ENCODE measurements at regions not wholly inside any gene's neighbourhood (a gene's known extent, or its start where the extent isn't known, plus 50 kb on each side); places are given as distances from the start of the nearest gene placed in this dataset.
"Not testable (repeated sequence)": the region's sequence is repeated elsewhere in the genome, so short reads cannot be mapped to it uniquely, and the experiment has no call there.

DNA sequence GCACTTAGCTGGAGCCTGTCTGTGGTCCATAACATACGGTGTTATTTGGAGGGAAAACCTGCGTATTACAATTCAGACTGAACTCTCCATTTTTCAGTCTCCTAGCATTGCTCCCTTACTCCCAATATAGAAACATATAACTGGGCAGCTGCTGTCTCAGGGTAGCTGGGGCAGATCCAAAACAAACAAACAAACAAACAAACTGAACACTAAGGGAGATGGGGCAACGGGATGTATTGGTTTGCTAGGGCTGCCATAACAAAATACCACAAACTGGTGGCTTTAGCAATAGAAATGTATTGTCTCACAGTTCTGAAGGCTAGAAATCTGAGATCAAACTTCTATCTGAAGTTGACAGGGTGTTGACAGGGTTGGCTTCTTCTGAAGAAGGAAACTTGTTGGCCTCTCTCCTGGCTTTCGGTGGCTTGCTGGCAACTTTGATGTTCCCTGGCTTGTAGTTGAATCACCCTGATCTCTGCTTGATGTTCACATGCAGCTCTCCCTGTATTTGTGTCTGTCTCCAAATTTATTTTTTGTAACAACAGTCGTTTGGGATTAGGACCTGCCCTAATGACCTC is 329.3 kb upstream of the ZNF804A start:
- no peak for DNase-seq

DNA sequence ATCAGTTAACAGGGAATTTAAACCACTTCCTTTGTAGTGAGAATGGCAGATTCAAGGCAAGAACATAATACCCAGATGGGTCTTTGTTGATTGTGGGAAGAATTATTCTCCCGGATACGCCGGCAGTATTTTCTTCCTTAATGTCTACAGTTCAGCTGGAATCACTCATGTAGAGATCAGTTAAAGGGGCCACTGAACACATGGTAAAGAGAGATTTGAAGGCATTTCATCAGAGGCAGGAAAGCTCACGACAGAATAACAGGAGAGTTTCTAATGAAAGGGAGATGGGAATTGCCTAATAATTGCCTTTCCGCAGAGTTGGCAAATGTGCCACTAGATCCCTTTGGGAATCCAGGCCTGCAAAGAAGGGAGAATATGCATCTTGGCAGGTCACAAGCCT is 327.7 kb upstream of the ZNF804A start:
- no peak for DNase-seq

DNA sequence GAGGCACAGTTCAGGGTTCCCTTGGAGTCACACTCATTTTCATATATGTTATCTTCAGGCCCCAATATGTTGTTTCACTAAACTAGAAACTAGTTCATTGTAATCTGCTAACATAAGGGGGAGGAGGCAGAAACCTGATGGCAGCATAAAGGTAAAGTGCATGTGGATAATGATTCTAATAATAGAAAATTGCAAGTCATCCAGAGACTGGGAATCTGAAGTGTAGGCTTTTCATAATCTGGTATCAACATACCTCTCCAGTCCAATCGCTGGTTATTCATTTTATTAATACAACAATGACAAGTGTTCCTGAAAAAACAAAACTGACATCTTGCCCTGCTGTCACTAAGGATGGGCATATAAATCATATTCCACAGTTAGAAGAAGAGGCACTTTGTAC is 326.3 kb upstream of the ZNF804A start:
- DNase-seq: no peak

DNA sequence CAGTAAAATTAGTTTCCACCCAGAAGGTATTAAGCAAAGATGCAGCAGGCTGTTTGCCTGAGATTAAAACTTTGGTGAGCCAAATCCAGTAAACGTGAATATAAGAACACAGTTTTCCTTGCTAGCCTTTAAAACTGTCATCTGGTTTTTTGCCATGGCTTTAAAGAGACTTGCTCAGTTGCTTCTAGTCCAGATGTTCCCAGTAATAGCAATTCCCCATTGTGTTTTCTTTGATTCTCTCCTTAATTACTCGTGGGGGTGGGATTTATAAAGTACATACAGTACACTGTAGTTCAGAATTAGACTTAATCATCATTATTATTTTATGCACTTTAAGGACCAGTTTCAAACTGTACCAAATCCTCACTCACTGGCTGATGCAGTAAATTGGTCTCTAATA is 303.5 kb upstream of the ZNF804A start:
- DNase-seq: no peak

DNA sequence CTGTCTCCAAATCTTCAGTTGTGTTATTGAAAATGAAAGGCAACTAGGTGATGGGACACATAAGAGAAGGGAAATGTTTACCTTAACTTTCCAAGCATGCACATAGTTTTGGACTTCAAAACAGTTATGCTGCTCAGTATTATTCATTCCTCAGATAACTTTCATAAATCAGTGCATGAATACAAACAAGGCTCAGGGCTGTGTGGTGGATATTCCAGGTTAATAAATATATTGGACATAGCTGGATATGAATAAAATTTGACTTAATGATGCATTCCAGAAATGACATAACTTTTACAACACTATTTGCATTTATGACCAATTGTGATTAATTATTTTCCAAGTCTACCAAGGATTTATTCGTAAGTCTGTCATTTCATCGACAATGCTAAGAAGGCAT is 301.2 kb upstream of the ZNF804A start:
- no peak for DNase-seq

DNA sequence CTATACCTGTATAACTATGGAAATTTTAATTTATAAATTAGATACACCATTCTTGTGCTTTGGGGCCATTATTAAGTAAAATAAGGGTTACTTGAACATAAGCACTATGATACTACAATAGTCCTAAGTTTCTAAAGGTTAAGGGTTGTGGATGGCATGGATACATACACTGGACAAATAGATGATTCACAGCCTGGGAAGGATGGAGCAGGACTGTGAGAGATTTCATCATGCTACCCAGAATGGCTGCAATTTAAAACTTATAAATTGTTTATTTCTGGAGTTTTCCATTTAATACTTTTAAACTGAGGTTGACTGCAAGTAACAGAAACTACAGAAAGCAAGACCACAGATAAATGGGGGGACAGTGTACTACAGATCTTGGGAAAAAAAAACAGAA is 295.8 kb upstream of the ZNF804A start:
- no peak for DNase-seq

DNA sequence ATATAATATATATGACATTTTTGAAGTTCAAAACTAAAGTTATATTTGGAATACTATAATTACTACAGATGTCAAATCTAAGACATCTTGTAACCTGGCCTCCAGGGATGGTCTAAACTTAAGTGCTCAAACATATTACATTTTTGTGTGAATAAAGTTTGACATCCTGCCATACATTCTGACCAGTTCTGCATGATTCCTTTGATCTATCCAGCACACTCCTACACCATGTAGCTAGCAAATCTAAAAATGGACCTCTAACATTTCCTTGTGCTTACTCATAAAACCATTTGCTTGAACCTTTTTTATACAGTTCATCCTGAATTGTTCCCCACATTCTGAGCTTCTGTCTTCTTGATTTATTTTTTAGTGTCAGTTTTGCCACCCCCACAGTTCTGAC is 294.3 kb upstream of the ZNF804A start:
- no peak for DNase-seq

DNA sequence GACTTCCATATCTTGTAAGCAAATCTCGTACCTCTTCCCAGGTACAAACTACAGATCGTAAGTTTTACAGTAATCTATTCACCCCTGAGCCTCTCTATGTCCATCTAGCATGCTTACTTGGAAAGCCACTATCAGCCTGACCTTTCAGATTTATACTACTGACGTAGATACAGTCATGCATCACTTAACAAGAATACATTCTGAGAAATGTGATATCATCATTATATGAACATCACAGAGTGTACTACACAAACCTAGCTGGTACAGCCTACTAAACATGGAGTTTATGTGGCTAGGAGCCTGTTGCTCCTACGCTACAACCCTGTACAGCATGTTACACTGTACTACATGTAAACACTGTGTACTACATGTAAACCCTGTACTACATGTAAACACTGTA is 293.2 kb upstream of the ZNF804A start:
- no peak for DNase-seq

DNA sequence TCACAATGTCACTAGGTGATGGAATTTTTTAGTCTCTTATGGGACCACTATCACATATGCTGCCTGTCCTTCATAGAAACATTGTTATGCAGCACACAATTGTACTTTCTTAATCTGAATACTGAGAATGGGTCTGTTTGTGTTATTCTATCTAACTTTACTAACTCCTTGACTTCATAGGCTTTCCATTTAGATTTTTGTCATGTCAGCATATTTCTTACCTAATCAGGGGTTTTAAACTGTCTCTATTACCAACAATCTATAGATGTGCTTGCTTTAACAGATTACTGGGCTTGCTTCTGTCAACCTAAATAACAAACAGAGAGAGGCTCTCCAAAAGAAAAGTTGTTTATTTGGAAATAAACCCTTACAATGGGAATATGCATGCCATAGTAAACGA is 289.6 kb upstream of the ZNF804A start:
- no peak for DNase-seq

DNA sequence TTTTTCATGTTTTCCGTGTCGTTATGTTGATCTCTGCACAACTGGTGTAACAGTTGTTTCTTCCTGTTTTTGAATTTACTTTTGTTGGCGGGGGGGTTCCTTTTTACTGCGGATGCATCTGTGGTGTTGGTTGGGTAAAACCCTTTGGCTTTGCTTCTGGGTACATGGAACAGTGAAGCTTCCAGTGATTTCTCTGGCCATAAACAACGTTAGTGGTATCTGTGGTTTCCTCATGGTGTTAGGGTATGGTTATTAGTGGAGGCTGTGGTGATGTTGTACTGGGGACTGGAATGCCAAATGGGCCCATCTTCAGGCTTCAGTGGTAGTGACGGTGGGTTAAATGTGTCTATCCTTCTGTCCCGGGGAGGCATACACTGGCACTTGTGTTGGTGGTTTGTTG is 285.4 kb upstream of the ZNF804A start:
- DNase-seq: no peak

DNA sequence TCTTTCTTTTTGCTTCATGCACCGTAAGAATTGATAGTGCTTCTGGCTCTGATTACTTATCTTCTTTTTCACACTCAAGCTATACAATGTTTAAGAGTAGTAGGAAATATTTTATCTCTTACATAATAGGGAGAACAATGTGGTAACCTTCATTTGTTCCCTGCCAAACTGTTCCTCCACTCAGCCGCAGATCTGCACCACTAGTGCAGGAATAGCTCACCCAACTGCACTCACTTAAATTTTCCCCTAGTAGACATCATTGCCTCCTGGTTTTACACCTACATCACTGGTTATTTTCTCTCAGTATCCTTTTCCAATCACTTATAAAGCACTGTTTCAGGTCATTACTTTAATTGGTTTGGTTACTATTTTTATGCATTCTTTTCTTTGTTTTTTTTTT is 283.5 kb upstream of the ZNF804A start:
- no peak for DNase-seq

DNA sequence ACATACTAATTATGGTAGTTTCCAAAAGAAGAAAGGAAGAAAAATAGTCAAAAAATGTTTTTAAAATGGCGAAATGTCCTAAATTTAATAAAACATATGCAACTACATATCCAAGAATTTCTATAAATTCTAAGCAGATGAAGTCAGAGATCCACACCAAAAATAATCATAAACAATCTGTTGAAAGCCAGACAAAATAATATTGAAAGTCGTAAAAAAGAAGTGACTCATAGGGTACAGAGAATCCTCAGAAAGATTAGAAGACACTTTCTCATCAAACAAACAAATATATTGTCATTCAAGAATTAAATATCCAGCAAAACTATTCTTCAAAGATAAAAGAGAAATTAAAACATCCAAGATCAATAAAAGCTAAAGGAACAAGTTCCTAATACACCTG is 281.4 kb upstream of the ZNF804A start:
- no peak for DNase-seq

DNA sequence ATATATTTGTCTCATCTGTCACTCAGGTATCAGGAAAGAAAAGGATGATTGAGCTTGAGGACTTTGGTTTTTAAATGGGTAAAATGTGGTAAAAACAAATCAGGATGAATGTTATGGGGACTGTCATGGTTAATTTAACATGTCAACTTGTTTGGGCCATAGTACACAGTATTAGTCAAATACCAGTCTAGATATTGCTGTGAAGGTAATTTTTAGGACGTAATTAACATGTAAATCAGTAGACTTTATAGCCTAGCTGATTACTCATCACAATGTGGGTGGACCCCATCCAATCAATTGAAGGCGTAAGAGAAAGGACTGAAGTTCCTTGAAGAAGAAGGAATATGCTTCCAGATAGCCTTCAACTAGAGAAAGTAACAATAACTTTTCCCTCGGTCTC is 275.7 kb upstream of the ZNF804A start:
- DNase-seq: no peak

DNA sequence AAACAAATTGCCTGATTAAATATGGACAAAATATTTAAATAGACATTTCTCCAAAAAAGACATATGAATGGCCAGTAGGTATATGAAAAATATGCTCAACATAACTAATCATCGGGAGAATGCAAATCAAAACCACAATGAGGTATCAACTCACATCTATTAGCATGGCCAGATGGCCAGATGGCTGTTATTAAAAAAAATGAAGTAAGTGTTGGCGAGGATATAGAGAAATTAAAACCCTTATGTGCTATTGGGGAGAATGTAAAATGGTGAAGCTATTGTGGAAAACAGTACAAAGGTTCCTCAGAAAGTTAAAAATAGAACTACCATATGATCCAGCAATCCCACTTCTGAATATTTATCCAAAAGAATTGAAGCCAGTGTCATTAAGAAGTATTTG is 272.3 kb upstream of the ZNF804A start:
- DNase-seq: no peak

DNA sequence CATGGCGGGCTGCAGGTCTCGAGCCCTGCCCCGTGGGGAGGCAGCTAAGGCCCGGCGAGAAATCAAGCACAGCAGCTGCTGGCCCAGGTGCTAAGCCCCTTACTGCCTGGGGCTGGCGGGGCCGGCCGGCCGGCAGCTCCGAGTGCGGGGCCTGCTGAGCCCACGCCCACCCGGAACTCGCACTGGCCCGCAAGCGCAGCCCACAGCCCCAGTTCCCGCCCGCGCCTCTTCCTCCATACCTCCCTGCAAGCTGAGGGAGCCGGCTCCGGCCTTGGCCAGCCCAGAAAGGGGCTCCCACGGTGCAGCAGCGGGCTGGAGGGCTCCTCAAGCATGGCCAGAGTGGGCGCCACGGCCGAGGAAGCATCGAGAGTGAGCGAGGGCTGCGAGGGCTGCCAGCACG is 270.5 kb upstream of the ZNF804A start:
- not testable (repeated sequence) for DNase-seq

DNA sequence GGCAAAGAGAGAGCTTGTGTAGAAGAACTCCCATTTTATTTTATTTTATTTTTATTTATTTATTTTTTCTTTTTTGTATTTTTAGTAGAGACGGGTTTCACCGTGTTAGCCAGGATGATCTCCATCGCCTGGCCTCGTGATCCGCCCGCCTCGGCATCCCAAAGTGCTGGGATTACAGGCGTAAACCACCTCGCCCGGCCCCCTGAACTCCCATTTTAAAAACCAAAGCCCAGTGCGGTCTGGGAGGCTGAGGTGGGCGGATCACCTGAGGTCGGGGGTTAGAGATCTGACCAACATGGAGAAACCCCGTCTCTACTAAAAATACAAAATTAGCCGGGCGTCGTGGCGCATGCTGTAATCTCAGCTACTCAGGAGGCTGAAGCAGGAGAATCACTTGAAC is 267.8 kb upstream of the ZNF804A start:
- DNase-seq: not testable (repeated sequence)

DNA sequence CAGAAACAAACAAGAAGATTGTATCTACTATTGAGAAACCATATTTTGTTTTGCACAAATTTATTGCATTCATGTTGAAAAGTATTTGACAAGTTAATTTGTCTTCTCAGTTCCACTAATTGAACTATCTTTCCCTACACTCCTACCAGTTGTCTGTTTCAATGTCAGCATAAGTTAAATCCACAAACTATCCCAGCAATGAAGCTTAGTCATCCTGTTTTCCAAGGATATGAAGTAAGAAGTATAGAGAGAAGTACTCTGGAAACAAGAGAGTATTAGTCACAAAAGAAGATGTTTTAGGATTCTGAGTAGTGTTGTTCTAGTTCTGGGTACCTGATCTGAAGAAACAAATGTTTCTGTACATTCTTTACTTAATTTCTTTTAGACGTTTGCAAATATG is 261.6 kb upstream of the ZNF804A start:
- DNase-seq: no peak

DNA sequence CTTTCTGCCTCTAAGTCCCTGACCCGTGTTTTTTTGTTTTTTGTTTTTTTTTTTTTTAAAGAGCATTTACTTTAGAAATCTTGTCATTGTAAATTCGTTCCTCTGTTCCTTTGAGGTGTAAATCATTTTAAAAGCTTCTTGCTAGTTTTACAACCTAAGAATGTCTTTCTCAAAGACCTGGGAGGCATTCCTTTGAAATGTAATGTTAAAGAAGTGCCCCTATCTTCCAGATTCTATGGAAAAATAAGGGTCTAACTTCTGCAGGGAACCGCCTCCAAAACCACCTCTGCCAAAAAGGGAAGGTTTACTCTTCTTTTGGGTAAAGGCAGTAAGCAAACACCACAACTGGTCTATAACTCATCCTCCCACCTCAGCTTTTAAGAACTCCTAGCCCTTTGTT is 259.6 kb upstream of the ZNF804A start:
- no peak for DNase-seq

DNA sequence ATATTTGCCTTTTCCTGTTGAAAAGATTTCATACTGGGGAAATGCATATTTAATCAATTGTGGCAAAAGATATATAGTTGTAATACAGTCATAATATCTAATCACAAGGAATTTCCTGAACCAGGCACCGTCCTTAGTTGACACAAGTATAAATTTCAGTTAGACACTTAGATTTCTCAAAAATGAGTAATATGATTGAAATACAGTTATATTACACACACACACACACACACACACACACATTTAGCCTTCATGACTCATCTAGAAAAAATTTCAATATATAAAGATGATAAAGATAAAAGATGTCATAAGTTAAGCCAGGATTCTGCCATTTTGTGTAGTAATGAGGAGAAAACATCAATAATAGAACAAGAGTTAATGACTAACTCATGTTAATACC is 258.4 kb upstream of the ZNF804A start:
- no peak for DNase-seq

DNA sequence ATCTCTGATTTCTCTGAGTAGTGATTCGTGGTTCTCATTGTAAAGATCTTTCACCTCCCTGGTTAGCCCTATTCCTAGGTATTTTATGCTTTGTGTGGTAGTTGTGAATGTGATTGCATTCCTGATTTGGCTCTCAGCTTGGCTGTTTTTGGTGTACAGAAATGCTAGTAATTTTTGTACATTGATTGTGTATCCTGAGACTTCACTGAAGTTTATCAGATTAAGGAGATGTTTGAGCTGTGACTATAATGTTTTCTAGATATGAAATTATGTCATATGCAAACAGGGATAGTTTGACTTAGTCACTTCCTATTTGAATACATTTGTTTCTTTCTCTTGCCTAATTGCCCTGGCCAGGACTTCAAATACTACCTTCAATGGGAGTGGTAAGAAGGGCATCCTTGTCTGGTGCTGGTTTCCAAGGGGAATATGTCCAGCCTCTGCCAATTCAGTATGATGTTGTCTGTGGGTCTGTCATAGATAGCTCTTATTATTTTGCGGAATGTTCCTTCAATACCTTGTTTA is 251.9 kb upstream of the ZNF804A start:
- no peak for DNase-seq

DNA sequence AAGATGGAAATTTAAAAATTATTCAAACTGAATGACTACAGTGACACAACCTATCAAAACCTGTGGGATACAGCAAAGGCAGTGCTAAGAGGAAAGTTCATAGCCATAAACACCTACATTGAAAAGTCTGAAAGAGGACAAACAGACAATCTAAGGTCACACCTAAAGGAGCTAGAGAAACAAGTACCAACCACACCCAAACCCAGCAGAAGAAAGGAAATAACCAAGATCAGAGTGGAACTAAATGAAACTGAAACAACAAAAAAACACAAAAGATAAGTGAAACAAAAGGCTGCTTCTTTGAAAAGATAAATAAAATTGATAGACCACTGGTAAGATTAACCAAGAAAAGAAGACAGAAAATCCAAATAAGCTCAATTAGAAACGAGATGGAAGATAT is 247.2 kb upstream of the ZNF804A start:
- no peak for DNase-seq

DNA sequence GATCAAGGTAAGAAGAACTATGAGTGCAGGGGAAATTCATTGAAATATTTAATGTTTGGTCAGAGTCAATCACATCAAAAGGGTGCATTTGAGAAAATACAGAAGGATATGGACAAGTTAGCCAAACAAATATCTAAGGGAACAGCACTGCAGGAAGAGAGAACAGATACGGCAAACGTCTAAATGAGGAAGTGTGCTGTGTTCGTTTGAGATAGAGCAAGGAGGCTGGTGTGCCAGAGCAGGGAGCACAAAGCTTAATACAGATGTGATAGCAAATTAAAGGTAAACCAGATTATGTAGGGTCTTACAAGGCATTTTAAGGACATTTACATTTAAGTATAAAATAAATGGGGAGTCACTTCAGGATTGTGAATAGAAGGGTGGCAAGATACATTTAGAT is 241.3 kb upstream of the ZNF804A start:
- no peak for DNase-seq

DNA sequence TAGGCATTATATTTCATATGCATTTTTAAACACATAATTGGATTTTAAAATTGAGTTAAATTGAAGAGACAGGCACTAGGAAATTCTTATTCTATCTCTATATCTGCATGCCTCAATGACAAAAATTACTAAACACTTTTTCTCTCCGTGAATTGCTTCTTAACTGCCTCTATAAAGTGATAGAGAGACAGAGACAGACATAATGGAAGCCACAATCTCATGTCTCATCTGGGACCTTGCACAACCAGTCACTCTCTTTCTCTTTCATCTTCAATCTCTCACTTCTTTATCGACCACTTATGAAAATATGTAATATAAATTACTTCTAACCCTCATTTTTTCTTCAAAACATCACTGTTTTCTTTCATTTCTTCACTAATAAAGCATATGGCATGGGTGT is 238.9 kb upstream of the ZNF804A start:
- DNase-seq: no peak

DNA sequence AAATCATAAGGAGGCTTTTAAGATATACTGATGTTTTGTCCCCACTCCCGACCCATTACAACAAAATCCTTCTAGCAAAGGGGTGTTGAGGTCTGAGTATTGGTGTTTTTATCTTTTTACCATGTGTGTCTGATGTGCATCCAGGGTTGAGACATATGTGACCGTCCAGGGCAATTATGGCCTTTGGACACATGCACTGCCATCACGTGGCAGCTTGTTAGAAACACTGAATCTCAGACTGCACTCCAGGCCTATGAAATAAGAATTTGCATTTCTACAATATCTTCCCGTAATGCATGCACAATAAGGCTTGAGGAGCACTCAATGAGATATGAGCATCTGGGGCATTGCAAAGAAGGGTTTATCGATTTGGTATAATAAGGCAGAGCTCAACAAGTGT is 235.1 kb upstream of the ZNF804A start:
- DNase-seq: no peak

DNA sequence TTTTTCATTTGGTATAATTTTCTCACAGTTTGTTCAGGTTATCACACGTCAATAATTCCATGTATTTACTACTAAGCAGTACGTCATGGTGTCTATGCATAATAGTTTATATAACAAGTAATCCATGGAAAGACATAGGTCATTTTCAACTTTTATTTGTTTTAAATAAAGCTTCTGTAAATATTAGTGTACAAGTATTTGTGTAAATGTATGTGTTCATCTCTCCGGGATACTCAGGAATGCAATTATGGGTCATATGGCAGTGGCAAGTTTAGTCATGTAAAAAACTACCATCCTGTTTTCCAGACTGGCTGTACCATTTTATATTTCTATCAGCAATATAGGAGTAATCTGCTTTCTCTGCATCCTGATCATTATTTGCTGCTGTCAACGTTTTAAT is 231.1 kb upstream of the ZNF804A start:
- DNase-seq: no peak

DNA sequence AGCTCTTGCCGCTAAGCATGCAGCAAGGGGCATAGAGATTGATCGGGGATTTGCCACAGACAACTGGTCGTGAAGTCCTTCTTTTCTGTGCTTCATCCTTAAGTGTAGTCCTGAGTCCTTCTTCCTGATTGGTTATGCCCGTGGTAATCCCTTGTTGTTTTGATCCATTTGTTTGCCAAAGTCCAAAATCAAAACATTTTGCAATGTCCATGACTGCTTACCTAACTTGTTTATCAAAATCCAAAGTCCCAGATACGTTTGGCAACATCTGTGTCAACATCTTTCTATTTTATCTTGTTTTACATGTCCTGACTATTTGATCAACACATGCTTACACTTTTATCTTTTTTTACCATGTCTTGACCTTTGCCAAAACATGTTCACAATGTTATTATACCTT is 229.0 kb upstream of the ZNF804A start:
- no peak for DNase-seq
